Neural cell (in vitro differentiated cells): ENCODE measurements at regions not wholly inside any gene's neighbourhood (a gene's known extent, or its start where the extent isn't known, plus 50 kb on each side); places are given as distances from the start of the nearest gene placed in this dataset.

Experiments used
- CTCF ChIP-seq: fragments of 450-650 bp; IDR thresholded peaks from 2 replicates; pipeline ENCODE4 v1.5.1; 2014; ENCODE audit warnings: antibody characterized with exemption, mild to moderate bottlenecking, moderate library complexity; ENCODE audit not compliant: poor library complexity, severe bottlenecking
- EP300 ChIP-seq: fragments of 450-650 bp; conservative IDR thresholded peaks from 2 replicates; pipeline ENCODE4 v1.6.1; 2014; ENCODE audit warnings: antibody characterized with exemption, mild to moderate bottlenecking, moderate library complexity; ENCODE audit not compliant: poor library complexity, severe bottlenecking
- EZH2 ChIP-seq: fragments of 200-600, 300-800 bp; shearing (Covaris generic), sonication (generic); IDR thresholded peaks from 2 replicates; pipeline ENCODE4 v1.6.1; 2014; ENCODE audit warnings: antibody characterized with exemption, low read length, borderline replicate concordance, mild to moderate bottlenecking; ENCODE audit not compliant: insufficient read depth, poor library complexity, severe bottlenecking
- POLR2AphosphoS5 ChIP-seq: IDR thresholded peaks from 2 replicates; pipeline ENCODE4 v1.6.1; 2012
- REST ChIP-seq: IDR thresholded peaks from 2 replicates; pipeline ENCODE4 v1.6.1; 2012; ENCODE audit warnings: borderline replicate concordance

DNA sequence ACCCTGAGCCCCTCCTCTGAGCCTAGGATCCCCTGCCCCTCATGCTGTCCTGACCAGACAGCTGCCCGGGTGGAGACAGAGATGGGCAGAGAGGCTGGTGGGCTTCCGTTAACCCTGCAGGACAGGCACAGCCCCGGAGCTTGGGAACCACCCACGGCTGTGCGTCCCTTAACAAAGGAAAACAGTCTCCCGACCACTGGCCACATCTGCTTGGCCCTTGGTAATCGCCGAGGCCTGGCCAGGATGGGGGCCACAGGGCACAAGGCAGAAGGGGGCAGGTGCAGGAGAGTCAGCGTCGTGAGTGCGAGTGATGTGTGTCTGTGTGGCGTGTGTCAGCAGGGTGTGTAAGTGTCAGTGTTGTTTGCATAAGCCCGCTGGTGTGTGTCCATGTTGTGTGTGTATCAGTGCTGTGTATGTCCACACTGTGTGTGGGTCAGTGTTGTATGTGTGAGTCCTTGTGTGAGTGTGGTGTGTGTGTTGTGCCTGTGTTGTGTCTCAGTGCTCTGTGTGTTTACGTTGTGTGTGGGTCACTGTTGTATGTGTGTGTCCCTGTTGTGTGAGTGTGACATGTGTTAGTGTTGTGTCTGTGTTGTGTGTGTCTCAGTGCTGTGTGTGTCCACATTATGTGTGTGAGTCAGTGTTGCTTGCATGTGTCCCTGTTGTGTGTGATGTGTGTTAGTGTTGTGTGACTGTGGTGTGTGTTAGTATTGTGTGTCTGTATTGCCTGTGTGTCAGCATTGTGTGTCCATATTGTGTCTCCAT is 369.5 kb downstream of the BRD1 start:
- TF ChIP-seq POLR2AphosphoS5 (no peak), REST (no peak), CTCF (no peak), EP300 (no peak), EZH2 (no peak)
